ENCODE measurements at regions not wholly inside any gene's neighbourhood (a gene's known extent, or its start where the extent isn't known, plus 50 kb on each side); places are given as distances from the start of the nearest gene placed in this dataset.
"Not testable (repeated sequence)": the region's sequence is repeated elsewhere in the genome, so short reads cannot be mapped to it uniquely, and the experiment has no call there.

DNA sequence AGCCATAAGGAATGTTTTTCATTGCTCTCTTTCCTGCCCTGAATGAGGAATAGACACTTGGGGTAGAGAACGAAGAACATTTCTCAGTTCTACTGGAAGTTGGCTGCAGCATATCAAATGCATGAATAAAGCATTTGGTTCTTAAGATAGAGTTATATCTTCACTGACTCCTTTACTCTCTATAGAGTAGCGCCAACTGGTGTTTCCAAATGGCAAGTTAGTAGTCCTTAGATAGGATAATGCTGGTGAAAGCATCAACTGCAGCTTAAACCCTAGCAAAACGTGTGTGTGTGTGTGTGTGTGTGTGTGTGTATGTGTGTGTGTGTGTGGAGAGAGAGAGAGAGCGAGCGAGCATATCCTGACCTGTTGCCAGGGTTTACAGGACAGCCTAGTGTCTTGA, 62.2 kb upstream of the FRMPD4 start:
- Histone ChIP-seq H3K4me3 (no peak overlapping the region), H3K27me3 (peaks cover 0 to 34% (median 0%) of the 10 kb centered on the region in 4 donors), H3K9me3 (no peaks in the 10 kb centered on the region), H3K27ac (no peak overlapping the region), H3K36me3 (no peaks in the 10 kb centered on the region), H3K4me1 (no peaks in the 10 kb centered on the region)
- ATAC-seq (no peak), DNase-seq (no peak), FAIRE-seq (no peak)
- intact Hi-C loops (cut with DNase I): no loop called here
- 40 to 48% methylated on average over 5 of the region's 5 CpGs for WGBS, 2 donors
- TF ChIP-seq CTCF (IDR thresholded peaks at IDR 0.05): no peak

DNA sequence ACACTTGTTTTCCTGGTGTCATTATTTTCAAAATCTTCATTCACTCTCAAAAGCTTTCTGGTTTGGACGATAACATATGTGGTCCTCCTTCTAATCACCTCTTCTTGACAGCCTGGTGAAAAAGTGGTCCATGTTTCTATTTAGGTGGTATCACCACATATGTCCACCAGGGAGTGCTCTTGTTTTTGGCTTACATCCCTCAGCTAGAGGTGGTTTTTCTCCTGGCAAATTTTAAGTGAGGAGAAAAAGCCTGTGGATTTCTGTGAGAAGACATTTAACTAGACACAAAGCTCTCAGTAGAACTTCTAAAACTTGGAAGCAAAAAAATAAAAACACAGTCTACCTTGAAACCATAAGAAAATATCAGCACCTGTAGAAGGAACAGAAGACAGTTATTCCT, 58.0 kb upstream of the FRMPD4 start:
- ATAC-seq: peak in 3 of 4 donors; percentile 56 to 62 (median 59)
- intact Hi-C loops (cut with DNase I): loop anchor here in 1 of 3 donors (10.0 kb wide), 1 partner anchor 625 kb away; no protein-coding TSS in a partner anchor
- peak in 1 of 6 donors; percentile 8 for DNase-seq
- no peak overlapping the region for H3K27ac ChIP-seq
- TF ChIP-seq CTCF (IDR thresholded peaks at IDR 0.05): peak in 3 of 4 donors; percentile 12 to 36 (median 30)
- no peaks in the 10 kb centered on the region for H3K4me1 ChIP-seq
- no peaks in the 10 kb centered on the region for H3K36me3 ChIP-seq
- H3K4me3 ChIP-seq: no peak overlapping the region
- peak; percentile 92 for FAIRE-seq
- H3K9me3 ChIP-seq: no peaks in the 10 kb centered on the region
- WGBS, 2 donors: 0 to 3% methylated on average over 1 of the region's 1 CpG
- H3K27me3 ChIP-seq: peaks cover 0 to 26% (median 0%) of the 10 kb centered on the region in 4 donors

DNA sequence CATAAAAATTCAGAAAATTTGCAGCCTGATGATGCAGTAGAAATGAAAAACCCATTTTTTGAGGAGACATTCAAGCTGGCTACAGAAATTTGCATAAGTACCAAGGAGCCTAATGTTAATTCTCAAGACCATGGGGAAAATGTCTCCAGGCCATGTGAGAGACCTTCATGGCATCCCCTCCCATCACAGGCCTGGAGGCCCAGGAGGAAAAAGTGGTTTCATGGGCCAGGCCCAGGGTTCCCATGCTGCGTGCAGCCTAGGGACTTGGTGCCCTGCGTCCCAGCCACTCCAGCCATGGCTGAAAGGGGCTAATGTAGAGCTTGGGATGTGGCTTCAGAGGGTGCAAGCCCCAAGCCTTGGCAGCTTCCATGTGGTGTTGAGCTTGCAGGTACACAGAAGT, 55.3 kb upstream of the FRMPD4 start:
- H3K27me3 ChIP-seq: peaks cover 0 to 13% (median 0%) of the 10 kb centered on the region in 4 donors
- H3K36me3 ChIP-seq, H3K4me3 ChIP-seq, H3K4me1 ChIP-seq, ATAC-seq, FAIRE-seq, H3K9me3 ChIP-seq, H3K27ac ChIP-seq: not testable (repeated sequence)
- WGBS, 2 donors: 79 to 80% methylated on average over 2 of the region's 2 CpGs
- intact Hi-C loops (cut with DNase I): loop anchor here in 1 of 3 donors (10.0 kb wide), 1 partner anchor 622 kb away; no protein-coding TSS in a partner anchor
- DNase-seq: peak in 1 of 6 donors; percentile 29
